ENCODE measurements at regions not wholly inside any gene's neighbourhood (a gene's known extent, or its start where the extent isn't known, plus 50 kb on each side); places are given as distances from the start of the nearest gene placed in this dataset.

DNA sequence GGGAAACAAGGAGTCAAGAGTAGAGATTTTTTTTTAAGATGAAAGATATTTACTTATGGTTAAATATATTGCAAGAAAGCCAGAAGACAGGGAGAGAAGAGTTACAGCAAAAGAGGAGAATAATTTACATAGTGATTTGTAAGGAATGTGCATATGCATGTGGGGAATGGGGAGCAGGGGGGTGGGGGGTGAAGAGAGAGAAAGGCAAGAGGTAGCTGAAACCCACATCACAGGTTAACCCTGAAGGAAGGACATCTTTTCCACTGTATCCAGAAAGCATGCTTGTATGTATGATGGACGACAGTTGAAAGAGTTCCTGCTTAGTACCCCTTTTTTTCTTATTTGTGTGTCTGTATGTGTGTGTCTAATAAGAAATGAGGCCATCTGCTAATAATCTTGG is 371.9 kb downstream of the RAD51AP2 start:
- no peak overlapping the region for H3K4ac ChIP-seq (ENCODE audit: low read depth, low read length)
- H4K8ac ChIP-seq (replicated peaks; ENCODE audit: insufficient read length, low read depth, low read length) = no peak overlapping the region
- no peaks in the 10 kb centered on the region for H3K79me1 ChIP-seq (ENCODE audit: insufficient read depth, low read depth, low read length, poor library complexity, severe bottlenecking)
- no peaks in the 10 kb centered on the region for H3K9me3 ChIP-seq (ENCODE audit: control insufficient read depth, low read depth, low read length)
- no peak overlapping the region for H3K4me3 Mint-ChIP-seq
- H3K56ac ChIP-seq (ENCODE audit: insufficient read length, low read depth, low read length) = no peak overlapping the region
- H4K91ac ChIP-seq (ENCODE audit: insufficient read length, low read depth, low read length) = no peak overlapping the region
- no peak overlapping the region for H3K9ac ChIP-seq (ENCODE audit: extremely low read depth, insufficient read length, low read length)
- H2BK20ac ChIP-seq (ENCODE audit: low read depth, low read length, poor library complexity, severe bottlenecking) = no peak overlapping the region
- WGBS (ENCODE audit: extremely low coverage, insufficient read length, low lambda C conversion rate) = no CpG with 5 or more reads among the region's 1 CpG
- no peak overlapping the region for H3K27ac ChIP-seq (ENCODE audit: insufficient read length, low read depth, low read length)
- no peaks in the 10 kb centered on the region for H3K23me2 ChIP-seq (ENCODE audit: insufficient read length, low read depth, low read length, poor library complexity, severe bottlenecking)
- H2BK120ac ChIP-seq (ENCODE audit: low read depth, low read length, poor library complexity, severe bottlenecking) = no peak overlapping the region
- H3K14ac ChIP-seq (ENCODE audit: insufficient read depth, low read length) = no peak overlapping the region
- H3K4me1 Mint-ChIP-seq = peaks cover 23 to 26% of the 10 kb centered on the region in 2 experiments
- H4K5ac ChIP-seq (ENCODE audit: insufficient read length, low read depth, low read length) = no peak overlapping the region
- H2BK15ac ChIP-seq (ENCODE audit: low read depth, low read length) = no peak overlapping the region
- H2BK12ac ChIP-seq (ENCODE audit: insufficient read length, low read depth, low read length) = no peak overlapping the region
- no peak for DNase-seq
- H2AK5ac ChIP-seq (ENCODE audit: insufficient read length, low read length) = no peak overlapping the region
- no peaks in the 10 kb centered on the region for H3K36me3 Mint-ChIP-seq (ENCODE audit: insufficient read depth in 1 of 3, low read depth in 3 of 3)
- no peaks in the 10 kb centered on the region for H4K20me1 ChIP-seq (ENCODE audit: control insufficient read depth, insufficient read depth, insufficient read length)
- H3K27me3 Mint-ChIP-seq (ENCODE audit: low read depth) = no peaks in the 10 kb centered on the region
- H3K4me1 ChIP-seq (ENCODE audit: insufficient read depth, low read length) = peaks cover 2% of the 10 kb centered on the region; the same call in 1 of the 2 replicates
- no peak for TF ChIP-seq CTCF (conservative IDR thresholded peaks at IDR 0.05)
- no peaks in the 10 kb centered on the region for H3K9me3 Mint-ChIP-seq
- no peak overlapping the region for H3K4me2 ChIP-seq (ENCODE audit: insufficient read depth, insufficient read length, low read length)
- no peaks in the 10 kb centered on the region for H3K79me2 ChIP-seq (ENCODE audit: insufficient read depth, low read length)
- no peaks in the 10 kb centered on the region for H3K27me3 ChIP-seq (ENCODE audit: insufficient read depth, low read length)
- no peak overlapping the region for H2BK5ac ChIP-seq (ENCODE audit: insufficient read length, low read length)
- H3T11ph ChIP-seq (ENCODE audit: low read length) = no peak overlapping the region
- H3K18ac ChIP-seq (ENCODE audit: insufficient read length, low read depth, low read length) = no peak overlapping the region
- H3K23ac ChIP-seq (ENCODE audit: insufficient read length, low read depth, low read length) = no peak overlapping the region
- H2AFZ ChIP-seq (ENCODE audit: low read length) = no peak overlapping the region
- H3K27ac Mint-ChIP-seq = no peak overlapping the region; a peak in 1 of 7 replicates

Data from H9 (cell line).